VCaP (cell line): ENCODE measurements at regions not wholly inside any gene's neighbourhood (a gene's known extent, or its start where the extent isn't known, plus 50 kb on each side); places are given as distances from the start of the nearest gene placed in this dataset.

ENCODE experiments used
- H3K27ac ChIP-seq: fragments of 450-650 bp; 2 replicates; pipeline ENCODE4 v1.5.1; 2017
- CTCF ChIP-seq: fragments of 450-650 bp; conservative IDR thresholded peaks from 2 replicates; pipeline ENCODE4 v1.5.1; 2017; ENCODE audit warnings: mild to moderate bottlenecking, moderate library complexity

DNA sequence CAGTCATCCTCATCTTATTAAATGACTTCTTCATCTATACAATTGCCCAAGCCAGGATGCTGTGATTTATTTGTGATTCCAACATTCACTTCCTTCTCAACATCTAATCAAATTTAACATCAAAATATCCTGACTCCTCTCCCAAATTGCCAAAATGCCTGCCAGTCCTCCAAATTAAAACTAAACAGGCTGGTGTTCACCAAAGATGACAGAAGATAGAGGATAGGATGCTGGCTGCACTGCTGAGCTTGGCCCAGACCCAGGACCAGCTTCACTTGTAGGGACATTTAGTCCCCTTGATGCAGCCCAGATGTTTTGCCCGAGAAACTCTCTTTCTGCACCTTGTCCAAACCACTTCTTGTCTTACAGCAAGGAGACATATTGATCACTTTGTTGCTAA lies 540.0 kb upstream of the CNTNAP5 start:
- no peak for TF ChIP-seq CTCF
- no peak overlapping the region for H3K27ac ChIP-seq

- no peak for TF ChIP-seq CTCF
- H3K27ac ChIP-seq, result no peak overlapping the region
These were observed 531.4 kb upstream of the CNTNAP5 start for GRCh38 chr2:123493687-123494086.

GRCh38 chr2:123495241-123495640 lies 529.8 kb upstream of the CNTNAP5 start:
- no peak overlapping the region for H3K27ac ChIP-seq
- no peak for TF ChIP-seq CTCF

- no peak for TF ChIP-seq CTCF
- no peak overlapping the region for H3K27ac ChIP-seq
These were observed 524.7 kb upstream of the CNTNAP5 start for GRCh38 chr2:123500346-123500745.

GRCh38 chr2:123500988-123501387 lies 524.1 kb upstream of the CNTNAP5 start:
- no peak overlapping the region for H3K27ac ChIP-seq
- no peak for TF ChIP-seq CTCF

GRCh38 chr2:123502931-123503330 lies 522.2 kb upstream of the CNTNAP5 start:
- TF ChIP-seq CTCF, result no peak
- H3K27ac ChIP-seq, result no peak overlapping the region

- TF ChIP-seq CTCF, result no peak
- H3K27ac ChIP-seq, result peak overlapping the region; percentile 56
These were observed 512.5 kb upstream of the CNTNAP5 start for GRCh38 chr2:123512547-123512946.

DNA sequence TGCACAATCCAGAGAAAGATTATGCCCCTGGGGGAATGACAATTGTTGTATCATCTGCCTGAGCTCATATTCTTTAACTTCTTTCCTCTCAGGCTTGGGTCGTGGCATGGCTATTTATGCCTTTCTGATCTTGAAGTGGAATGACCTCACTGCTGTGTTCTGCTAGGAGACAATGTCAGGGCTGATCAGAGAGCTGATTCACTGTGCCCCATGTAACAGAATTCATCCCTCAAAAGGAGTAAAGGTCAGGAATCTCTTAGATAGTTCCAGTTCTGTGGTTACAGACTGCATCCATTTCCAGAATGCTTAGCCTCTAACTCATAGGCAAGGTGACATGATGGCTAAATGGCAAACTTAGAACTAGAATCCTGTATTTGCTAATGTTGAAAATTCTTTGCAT lies 511.7 kb upstream of the CNTNAP5 start:
- no peak for TF ChIP-seq CTCF
- peak overlapping the region; percentile 56 for H3K27ac ChIP-seq
